ENCODE measurements at regions not wholly inside any gene's neighbourhood (a gene's known extent, or its start where the extent isn't known, plus 50 kb on each side); places are given as distances from the start of the nearest gene placed in this dataset.

DNA sequence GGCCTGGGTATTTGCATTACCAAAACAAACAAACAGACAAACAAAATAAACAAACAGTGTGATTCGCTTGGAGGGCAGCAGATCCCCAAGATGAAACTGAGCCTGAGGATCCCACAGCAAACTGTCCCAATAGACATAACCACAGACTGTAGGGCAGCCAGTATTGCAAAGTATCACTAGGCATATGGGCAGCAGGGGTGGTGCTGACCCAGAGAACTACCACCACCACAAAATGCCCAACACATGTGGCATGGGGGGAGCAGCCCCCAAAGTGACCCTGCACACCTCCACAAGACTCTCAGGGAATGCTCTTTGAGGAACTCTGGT is 330.1 kb downstream of the CYRIA start:
- H3K9me3 ChIP-seq (ENCODE audit: low read length), result no peaks in the 10 kb centered on the region
- H3K9me2 ChIP-seq (ENCODE audit: insufficient read depth, low read length), result no peaks in the 10 kb centered on the region
- H3K9ac ChIP-seq (ENCODE audit: low read length), result no peak overlapping the region
- H3K79me2 ChIP-seq (replicated peaks; ENCODE audit: insufficient read depth, low read length), result no peaks in the 10 kb centered on the region
- H3K4me3 ChIP-seq (ENCODE audit: low read length), result no peak overlapping the region
- H3F3A ChIP-seq (ENCODE audit: insufficient read depth, low read length, poor library complexity, severe bottlenecking), result no peaks in the 10 kb centered on the region
- no peaks in the 10 kb centered on the region for H3K27me3 ChIP-seq (ENCODE audit: insufficient read depth, low read depth, low read length)
- H2AFZ ChIP-seq (ENCODE audit: low read depth, low read length), result no peak overlapping the region
- no peak overlapping the region for H3K27ac ChIP-seq (ENCODE audit: low read length)
- H3K4me2 ChIP-seq (ENCODE audit: low read length), result no peak overlapping the region
- TF ChIP-seq CTCF (IDR thresholded peaks at IDR 0.05; ENCODE audit: poor library complexity, severe bottlenecking) (no peak), SMC3 (conservative IDR thresholded peaks at IDR 0.05; ENCODE audit: poor library complexity) (no peak), POLR2AphosphoS5 (IDR thresholded peaks at IDR 0.05) (no peak), REST (IDR thresholded peaks at IDR 0.05; ENCODE audit: borderline replicate concordance) (no peak), RAD21 (conservative IDR thresholded peaks at IDR 0.05) (no peak), EP300 (conservative IDR thresholded peaks at IDR 0.05; ENCODE audit: poor library complexity, severe bottlenecking) (no peak), EZH2 (IDR thresholded peaks at IDR 0.05; ENCODE audit: borderline replicate concordance, insufficient read depth, low read length, poor library complexity, severe bottlenecking) (no peak), MXI1 (conservative IDR thresholded peaks at IDR 0.05; ENCODE audit: poor library complexity, severe bottlenecking) (no peak), TAF1 (IDR thresholded peaks at IDR 0.05; ENCODE audit: low read depth) (no peak)
- H4K20me1 ChIP-seq (ENCODE audit: insufficient read depth), result no peaks in the 10 kb centered on the region
- H3K36me3 ChIP-seq (ENCODE audit: insufficient read depth, low read length), result no peaks in the 10 kb centered on the region

DNA sequence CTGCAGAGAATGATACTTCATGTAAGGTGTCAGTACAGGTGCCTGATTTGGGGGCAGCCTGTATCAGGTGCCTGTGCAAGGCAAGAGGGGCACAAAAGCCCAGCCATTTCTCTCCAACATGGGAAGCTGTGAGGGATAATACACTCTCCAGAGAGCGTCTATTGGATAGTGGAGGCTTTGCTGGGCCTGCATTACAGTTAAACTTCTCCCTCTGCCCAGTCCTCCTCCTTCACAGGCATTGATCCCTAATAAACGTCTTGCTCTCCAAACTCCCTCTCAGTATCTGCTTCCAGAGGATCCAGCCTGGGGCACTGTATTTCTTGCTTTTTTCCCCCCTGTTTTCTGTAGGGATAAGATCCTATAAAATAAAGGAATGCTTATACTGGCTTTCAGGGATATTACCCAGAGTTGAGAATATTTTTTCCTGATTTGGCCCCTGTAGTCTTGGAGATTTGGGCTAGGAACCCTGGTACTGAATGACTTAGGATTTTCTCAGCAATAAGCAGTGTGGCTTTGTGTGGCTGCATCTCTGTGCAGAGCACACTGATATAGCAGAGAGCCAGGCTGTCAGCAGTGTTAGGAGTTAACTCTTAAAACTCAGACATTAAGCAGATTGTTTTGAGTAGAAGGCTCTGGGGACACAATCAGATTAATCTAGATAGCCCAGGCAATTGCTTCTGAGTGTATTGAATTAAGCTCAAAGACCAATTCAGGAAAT is 330.6 kb downstream of the CYRIA start:
- Histone ChIP-seq H3K9me3 (ENCODE audit: low read length) (no peaks in the 10 kb centered on the region), H3K4me2 (ENCODE audit: low read length) (no peak overlapping the region), H3K9me2 (ENCODE audit: insufficient read depth, low read length) (no peaks in the 10 kb centered on the region), H3K27ac (ENCODE audit: low read length) (no peak overlapping the region), H3K4me3 (ENCODE audit: low read length) (no peak overlapping the region), H3F3A (ENCODE audit: insufficient read depth, low read length, poor library complexity, severe bottlenecking) (no peaks in the 10 kb centered on the region), H2AFZ (ENCODE audit: low read depth, low read length) (peak overlapping the region; percentile 40), H3K27me3 (ENCODE audit: insufficient read depth, low read depth, low read length) (no peaks in the 10 kb centered on the region), H4K20me1 (ENCODE audit: insufficient read depth) (no peaks in the 10 kb centered on the region), H3K79me2 (replicated peaks; ENCODE audit: insufficient read depth, low read length) (no peaks in the 10 kb centered on the region), H3K9ac (ENCODE audit: low read length) (peak overlapping the region; percentile 31), H3K36me3 (ENCODE audit: insufficient read depth, low read length) (no peaks in the 10 kb centered on the region)
- TF ChIP-seq REST (IDR thresholded peaks at IDR 0.05; ENCODE audit: borderline replicate concordance) (no peak), SMC3 (conservative IDR thresholded peaks at IDR 0.05; ENCODE audit: poor library complexity) (no peak), CTCF (IDR thresholded peaks at IDR 0.05; ENCODE audit: poor library complexity, severe bottlenecking) (no peak), EP300 (conservative IDR thresholded peaks at IDR 0.05; ENCODE audit: poor library complexity, severe bottlenecking) (no peak), POLR2AphosphoS5 (IDR thresholded peaks at IDR 0.05) (no peak), TAF1 (IDR thresholded peaks at IDR 0.05; ENCODE audit: low read depth) (no peak), EZH2 (IDR thresholded peaks at IDR 0.05; ENCODE audit: borderline replicate concordance, insufficient read depth, low read length, poor library complexity, severe bottlenecking) (no peak), RAD21 (conservative IDR thresholded peaks at IDR 0.05) (no peak), MXI1 (conservative IDR thresholded peaks at IDR 0.05; ENCODE audit: poor library complexity, severe bottlenecking) (no peak)
